NB4 (cell line): ENCODE measurements at regions not wholly inside any gene's neighbourhood (a gene's known extent, or its start where the extent isn't known, plus 50 kb on each side); places are given as distances from the start of the nearest gene placed in this dataset.

ENCODE experiments used
- DNase-seq: peaks from one replicate; pipeline ENCODE4 v3.0.0; 2010; ENCODE audit warnings: low read depth
- H3K4me3 ChIP-seq: one replicate; pipeline ENCODE4 v1.5.1; 2011; ENCODE audit warnings: mild to moderate bottlenecking, low read depth, low read length, moderate library complexity
- MYC ChIP-seq: IDR thresholded peaks from 2 replicates; pipeline ENCODE4 v1.6.1; 2011; ENCODE audit warnings: low read depth, low read length
- POLR2A ChIP-seq: IDR thresholded peaks from 2 replicates; pipeline ENCODE4 v1.6.1; 2011; ENCODE audit warnings: mild to moderate bottlenecking; ENCODE audit not compliant: insufficient read length; ENCODE audit errors: extremely low read depth
- TF ChIP-seq, protein P1 (sequence below): IDR thresholded peaks from one replicate; pipeline ENCODE4 v1.5.1; 2012; ENCODE audit warnings: low read depth, low read length
- TF ChIP-seq, protein P2 (sequence below): IDR thresholded peaks from 2 replicates; pipeline ENCODE4 v1.6.1; 2011; ENCODE audit warnings: low read depth, low read length

DNA sequence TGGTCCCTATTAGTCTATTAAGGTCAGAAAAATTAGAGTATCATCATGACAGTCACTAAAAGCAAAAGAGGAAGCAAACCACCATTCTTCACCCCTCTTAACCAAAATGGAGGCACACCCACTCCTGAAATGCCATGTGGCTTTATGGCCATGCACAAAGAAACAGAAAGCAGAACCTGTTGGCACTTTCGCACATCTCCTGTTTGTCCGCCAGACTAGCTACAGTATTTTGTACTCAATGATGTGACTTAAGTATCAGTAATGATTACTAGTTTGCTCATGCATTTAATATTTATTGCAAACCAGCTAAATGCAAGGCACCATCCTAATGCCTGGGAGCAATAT, 70.2 kb upstream of the GNAO1 start:
- TF ChIP-seq, protein P1, sequence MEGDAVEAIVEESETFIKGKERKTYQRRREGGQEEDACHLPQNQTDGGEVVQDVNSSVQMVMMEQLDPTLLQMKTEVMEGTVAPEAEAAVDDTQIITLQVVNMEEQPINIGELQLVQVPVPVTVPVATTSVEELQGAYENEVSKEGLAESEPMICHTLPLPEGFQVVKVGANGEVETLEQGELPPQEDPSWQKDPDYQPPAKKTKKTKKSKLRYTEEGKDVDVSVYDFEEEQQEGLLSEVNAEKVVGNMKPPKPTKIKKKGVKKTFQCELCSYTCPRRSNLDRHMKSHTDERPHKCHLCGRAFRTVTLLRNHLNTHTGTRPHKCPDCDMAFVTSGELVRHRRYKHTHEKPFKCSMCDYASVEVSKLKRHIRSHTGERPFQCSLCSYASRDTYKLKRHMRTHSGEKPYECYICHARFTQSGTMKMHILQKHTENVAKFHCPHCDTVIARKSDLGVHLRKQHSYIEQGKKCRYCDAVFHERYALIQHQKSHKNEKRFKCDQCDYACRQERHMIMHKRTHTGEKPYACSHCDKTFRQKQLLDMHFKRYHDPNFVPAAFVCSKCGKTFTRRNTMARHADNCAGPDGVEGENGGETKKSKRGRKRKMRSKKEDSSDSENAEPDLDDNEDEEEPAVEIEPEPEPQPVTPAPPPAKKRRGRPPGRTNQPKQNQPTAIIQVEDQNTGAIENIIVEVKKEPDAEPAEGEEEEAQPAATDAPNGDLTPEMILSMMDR: no peak
- TF ChIP-seq MYC: no peak
- TF ChIP-seq, protein P2, sequence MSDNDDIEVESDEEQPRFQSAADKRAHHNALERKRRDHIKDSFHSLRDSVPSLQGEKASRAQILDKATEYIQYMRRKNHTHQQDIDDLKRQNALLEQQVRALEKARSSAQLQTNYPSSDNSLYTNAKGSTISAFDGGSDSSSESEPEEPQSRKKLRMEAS: no peak
- no peak for TF ChIP-seq POLR2A
- H3K4me3 ChIP-seq: no peak overlapping the region
- DNase-seq: peak; percentile 4

DNA sequence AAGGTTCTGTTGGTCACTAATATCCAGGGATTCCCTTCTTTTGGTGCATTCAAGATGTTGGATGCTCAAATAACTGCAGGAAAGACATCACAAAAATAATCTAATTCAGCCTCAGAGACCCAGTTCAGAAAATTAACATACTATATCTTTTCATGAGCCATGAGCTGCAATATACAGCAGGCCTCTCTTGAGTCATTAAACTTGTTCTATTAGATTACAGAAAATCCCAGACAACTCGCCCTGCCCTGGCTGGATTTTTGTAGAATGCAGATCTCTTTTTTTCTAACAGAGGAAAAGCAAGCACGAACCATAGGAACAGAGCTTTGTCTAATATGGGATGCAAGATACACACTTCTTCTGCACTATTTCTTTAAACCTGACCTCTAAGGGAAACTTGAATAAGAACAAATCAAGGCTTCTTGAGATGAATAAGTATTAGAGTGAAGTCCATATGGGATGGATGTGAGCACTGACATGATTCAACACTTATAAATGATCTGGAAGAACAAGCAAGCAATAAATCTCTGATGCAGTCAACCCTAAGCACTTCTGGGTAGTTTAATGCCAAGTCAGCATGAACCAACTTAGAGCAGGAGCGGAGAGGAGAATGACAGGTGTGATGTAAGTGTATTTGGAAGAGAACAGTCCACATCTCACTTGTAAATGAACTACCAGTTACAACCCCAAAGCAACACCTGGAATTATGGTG, 70.7 kb upstream of the GNAO1 start:
- TF ChIP-seq MYC (no peak), POLR2A (no peak)
- TF ChIP-seq, protein P1: no peak
- TF ChIP-seq, protein P2: no peak
- H3K4me3 ChIP-seq: no peak overlapping the region
- no peak for DNase-seq

DNA sequence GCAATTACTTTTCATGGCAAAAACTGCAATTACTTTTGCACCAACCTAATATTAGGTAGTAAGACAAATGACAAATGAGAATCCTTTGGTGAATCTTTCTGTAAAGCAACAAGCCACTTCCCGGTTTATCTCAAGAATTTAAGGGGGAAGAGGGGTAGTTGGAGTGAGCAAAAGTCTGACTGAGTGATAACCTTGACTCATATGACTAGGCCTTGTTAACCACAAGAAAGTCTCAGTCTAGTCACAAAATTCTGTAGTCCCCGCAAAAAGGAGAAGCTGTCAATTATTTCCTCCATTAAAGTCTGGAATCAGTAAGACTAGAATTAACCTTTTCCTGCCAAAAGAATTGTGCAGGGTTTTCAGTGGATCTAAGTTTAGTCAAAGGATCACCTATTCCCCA, 72.2 kb upstream of the GNAO1 start:
- TF ChIP-seq, protein P2: no peak
- TF ChIP-seq, protein P1: no peak
- TF ChIP-seq POLR2A (no peak), MYC (no peak)
- no peak overlapping the region for H3K4me3 ChIP-seq
- peak; percentile 41 for DNase-seq

DNA sequence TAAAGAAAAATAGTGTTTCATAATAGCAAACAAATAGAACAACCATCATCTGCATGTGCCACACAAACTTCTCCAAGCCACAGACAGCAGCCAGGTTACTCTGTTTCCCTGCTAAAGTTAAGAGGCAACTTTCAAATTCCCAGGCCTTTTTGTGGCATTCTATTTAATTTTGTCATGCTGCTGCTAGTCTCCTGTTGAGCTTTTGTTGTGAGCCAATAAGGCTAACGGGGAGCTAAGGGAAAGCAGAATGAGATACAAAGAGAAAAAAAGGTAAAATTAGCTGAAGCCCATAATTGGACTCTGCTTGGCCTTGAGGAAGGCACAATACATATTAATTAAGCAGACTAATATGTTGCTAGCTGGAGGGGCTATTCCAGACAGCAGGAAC, 74.7 kb upstream of the GNAO1 start:
- H3K4me3 ChIP-seq: no peak overlapping the region
- no peak for TF ChIP-seq MYC
- TF ChIP-seq, protein P2: no peak
- TF ChIP-seq, protein P1: no peak
- TF ChIP-seq POLR2A: no peak
- DNase-seq: no peak

DNA sequence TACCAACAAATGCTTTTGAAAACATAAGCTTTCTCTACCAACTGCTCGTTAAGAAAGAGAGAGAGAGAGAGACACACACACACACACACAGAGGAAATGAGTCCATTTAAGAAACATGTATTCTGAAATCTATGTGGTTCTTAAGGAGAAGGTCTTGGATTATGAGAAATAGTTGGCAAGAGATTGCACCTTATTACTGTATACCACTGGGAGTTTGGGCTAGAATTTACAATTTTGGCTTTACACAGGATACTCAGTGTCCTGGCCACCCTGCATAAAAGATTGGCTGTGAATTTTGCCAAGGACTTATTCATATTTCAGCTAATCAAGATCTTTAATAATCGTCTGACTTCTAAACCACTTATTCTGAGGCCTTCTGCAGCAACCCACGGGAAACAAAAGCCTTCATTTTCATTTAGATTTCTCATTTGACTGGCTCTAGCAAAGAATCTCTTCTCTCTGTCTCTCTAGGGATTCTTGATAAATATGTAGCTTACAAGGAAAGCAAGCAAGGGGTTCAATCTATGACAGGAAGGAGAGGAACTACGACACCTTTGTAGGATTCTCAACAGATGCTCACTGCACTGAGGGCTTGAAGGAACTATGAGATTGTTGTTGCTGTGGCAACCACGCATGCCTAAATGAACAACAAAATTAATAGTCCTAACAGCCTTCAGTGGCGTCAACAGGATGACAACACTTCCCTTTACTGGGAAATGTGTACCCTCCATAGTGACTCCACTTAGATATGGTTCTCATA, 75.3 kb upstream of the GNAO1 start:
- no peak for DNase-seq
- no peak overlapping the region for H3K4me3 ChIP-seq
- no peak for TF ChIP-seq POLR2A
- TF ChIP-seq, protein P1: no peak
- TF ChIP-seq MYC: no peak
- TF ChIP-seq, protein P2: no peak
